Jurkat, Clone E6-1 (cell line): ENCODE measurements at regions not wholly inside any gene's neighbourhood (a gene's known extent, or its start where the extent isn't known, plus 50 kb on each side); places are given as distances from the start of the nearest gene placed in this dataset.

ENCODE experiments used
- DNase-seq: peaks from one replicate; pipeline ENCODE4 v3.0.0-alpha.2; 2011; ENCODE audit warnings: low read depth, low spot score
- H3K4me3 ChIP-seq: 2 replicates; pipeline ENCODE4 v1.5.1; 2011; ENCODE audit warnings: mild to moderate bottlenecking, low read length, control low read depth, moderate library complexity

DNA sequence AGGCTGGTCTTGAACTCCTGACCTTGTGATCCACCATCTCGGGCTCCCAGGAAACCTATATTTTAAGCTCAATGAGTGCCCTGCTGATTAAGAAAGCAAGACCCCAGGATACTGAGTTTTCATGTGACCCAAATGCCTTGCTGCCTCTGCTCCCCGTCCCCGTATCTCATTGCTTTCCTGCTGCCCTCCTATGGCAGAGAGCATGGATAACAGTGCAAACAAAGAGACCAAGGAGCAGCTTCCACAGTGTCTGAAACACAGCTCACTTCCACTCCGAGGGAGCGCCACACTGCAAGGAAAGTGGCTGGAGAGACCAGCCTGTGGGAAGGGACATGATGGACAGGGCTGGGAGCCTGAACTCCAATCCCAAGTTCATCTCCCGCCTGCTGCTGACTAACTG, 246.8 kb downstream of the TMEM182 start:
- no peak for DNase-seq
- H3K4me3 ChIP-seq, result no peak overlapping the region

DNA sequence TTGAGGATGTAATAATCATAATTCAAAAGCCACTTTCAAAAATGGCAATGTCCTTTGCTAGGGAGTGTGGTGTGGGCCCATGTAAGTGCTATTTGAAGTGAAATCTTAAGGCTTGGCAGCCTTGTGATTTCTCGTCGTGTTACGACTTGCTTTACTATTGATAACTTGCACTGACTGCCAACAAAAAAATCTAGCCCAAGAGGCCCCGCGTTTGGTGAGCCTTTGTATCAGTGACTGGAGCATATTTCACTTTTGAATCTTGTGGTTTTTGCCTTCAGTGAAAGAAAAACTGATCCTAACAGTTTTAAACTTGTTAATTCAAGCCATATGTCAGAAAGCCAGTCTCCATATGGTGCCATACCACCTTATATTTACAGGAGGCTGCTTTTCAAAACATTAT, 248.0 kb downstream of the TMEM182 start:
- H3K4me3 ChIP-seq, result no peak overlapping the region
- no peak for DNase-seq

DNA sequence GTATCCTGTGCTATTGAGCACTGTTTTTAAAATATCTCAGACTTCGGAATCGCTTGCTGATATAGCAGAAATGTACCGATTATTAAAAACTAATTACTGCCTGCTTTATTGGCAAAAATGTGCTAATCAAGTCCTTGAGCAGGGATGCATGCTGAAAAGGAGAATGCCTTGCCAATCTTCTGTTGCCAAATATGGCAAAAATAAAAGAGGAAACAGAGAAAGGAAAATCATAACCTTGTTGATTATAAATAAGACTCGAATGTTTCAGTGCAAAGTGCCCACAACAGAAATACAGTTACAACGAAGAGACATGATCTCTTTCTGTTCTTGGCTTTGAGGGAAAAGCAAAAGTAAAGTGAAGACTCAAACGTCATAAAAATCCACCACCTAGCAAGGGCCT, 248.5 kb downstream of the TMEM182 start:
- no peak overlapping the region for H3K4me3 ChIP-seq
- no peak for DNase-seq

DNA sequence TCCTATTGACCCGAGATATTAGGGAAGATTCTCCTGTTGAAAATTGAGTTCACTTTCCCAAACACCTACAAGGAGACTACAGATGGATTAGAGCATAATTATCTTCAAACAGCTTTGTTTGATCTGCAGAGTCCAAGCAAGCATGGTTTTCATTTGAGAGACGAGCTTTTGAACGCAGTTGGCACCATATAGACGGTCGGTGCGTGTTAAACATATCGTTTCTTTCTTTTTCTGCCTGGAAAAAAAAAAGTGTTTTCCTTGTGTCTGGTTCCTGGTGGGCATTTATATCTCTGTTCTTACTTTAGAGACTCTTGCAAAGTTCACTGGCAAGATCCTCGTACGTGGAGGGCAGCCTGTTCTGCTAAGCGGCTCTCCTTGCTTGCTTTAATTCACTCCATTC, 248.9 kb downstream of the TMEM182 start:
- no peak for DNase-seq
- no peak overlapping the region for H3K4me3 ChIP-seq

DNA sequence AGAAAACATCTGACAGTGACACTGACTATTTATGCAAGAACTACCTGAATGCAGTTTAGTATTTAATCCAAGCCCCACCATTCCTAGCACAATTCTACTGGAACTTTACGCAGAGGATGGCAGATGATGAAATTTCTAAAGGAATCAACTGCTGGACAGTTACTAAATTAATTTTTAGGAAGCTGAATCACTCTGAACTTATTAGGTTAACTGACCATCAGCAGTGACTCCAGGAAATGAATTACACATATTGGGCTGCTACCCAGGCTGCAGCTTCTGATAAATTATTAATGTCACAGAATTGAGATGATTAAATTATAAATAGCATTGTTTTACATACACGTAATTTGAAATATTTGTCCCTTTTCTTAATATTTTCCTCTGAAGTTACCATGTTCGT, 250.8 kb downstream of the TMEM182 start:
- H3K4me3 ChIP-seq, result no peak overlapping the region
- DNase-seq, result no peak

DNA sequence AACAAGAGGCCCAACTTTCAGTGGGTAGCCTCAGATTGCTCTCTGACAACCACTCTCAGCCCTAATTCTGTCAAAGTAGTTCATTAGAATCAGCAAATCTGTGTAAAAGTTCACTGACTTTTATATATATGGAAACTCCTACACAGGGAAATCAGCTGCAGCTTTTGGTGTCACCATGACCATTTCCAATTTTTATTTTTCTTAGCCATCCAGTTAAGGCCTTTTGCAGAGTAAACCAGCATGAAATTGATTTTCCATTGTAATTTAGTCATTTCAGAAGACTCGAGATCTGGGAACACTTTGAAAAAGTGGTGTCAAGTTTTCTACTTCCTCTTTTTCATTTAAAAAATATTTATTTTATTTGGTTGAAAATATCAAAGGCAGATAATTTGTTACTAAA, 263.2 kb downstream of the TMEM182 start:
- no peak overlapping the region for H3K4me3 ChIP-seq
- DNase-seq, result no peak

DNA sequence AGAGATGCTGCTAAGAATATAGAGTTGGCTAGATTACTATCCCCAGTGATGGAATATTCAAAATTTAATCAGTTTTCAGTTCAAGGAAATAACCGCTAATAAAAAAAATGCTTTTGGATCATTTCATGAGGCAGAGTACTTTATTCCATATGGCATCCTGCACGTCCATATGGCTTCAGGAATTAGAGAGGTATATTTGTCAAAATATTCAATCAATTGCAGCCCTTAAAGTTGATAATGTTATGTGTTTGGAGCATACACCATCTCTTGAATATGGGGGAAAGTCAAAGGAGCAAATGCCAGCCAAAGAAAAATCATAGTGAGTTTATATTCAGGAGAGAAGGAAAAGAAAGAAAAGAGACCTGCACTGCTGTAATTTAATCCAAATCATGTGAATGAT, 266.4 kb downstream of the TMEM182 start:
- H3K4me3 ChIP-seq, result no peak overlapping the region
- DNase-seq, result no peak
